ENCODE measurements at regions not wholly inside any gene's neighbourhood (a gene's known extent, or its start where the extent isn't known, plus 50 kb on each side); places are given as distances from the start of the nearest gene placed in this dataset.
"Not testable (repeated sequence)": the region's sequence is repeated elsewhere in the genome, so short reads cannot be mapped to it uniquely, and the experiment has no call there.

- no peak for DNase-seq (ENCODE audit: low spot score)
Observed at GRCh38 chr15:53843869-53844569, 84.6 kb upstream of the WDR72 start.

GRCh38 chr15:53843166-53843565 is 83.7 kb upstream of the WDR72 start:
- no peak for DNase-seq (ENCODE audit: low spot score)

DNA sequence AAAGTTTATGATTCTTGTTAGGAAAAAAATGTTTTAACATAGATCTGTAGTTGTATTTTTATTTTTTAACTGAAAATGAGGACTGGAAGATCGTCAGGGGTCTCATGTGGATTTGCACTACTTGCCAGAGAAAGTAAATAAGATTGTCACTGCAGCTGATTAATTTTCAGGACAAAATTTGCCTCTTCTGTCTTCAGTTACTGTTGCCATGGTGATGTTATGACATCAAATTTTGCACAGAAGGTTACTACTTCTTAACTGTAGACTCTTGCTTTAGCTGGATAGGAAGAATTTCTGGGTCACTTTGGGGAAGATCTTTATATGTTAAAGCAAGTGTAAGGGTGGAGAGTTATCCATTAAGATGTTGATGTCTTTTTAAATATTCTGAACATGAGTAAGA is 82.2 kb upstream of the WDR72 start:
- DNase-seq (ENCODE audit: low spot score): no peak

DNA sequence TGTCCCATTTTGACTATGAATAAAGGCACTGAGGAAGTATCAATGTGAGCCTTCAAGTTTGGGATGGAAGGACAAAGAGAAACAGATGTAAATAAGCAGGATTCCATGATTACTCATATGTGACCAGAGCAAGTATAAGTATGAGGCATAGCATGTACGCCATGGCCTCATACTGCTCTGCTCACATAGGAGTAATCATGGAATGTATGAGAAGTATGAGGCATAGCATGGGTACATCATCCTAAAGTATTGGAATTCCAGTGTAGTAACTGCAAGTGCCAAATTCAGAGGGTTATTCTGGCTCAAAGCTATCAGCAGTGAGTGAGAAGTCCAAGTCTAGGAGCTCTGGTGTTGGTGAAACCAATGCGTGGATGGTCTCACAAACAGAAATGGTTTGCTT is 81.2 kb upstream of the WDR72 start:
- no peak for DNase-seq (ENCODE audit: low spot score)

DNA sequence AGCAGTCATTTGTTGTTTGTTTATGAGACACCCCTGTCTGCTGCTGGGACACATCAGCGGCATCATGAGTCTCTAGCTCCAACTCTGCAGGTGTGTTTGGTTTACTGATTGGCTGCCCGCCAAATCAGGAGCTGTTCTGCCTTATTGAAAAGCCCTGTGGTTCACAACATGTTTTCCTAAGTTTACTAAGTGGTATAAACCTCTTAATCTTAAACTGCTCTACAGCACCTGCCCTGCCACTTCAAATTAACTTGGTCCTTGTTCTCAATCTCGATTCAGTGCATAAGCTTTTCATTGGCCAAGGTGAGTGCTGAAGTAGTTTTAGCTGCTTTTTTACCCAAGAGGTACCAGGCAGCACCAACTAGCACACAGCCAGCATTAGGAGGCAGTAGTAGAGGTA is 77.8 kb upstream of the WDR72 start:
- no peak for DNase-seq (ENCODE audit: low spot score)

DNA sequence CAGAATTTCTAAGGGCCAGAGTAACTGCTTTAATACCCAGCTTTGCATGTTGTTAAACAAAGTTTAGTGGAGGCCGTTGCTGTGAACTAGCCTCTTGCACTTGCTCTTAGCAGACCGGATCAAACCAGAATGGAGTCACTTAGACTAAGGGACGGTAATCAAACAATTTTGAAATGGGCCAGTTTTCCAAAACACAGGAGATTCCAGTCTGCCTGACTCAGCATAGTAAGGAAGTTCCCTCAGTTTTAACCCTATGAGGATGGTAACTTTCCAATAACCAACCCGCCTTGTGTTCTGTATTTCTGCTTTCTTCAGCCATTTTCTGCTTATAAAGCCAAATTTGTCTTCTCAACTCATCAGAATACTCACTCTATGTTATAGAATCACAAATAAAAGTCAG is 77.2 kb upstream of the WDR72 start:
- DNase-seq (ENCODE audit: low spot score): no peak

DNA sequence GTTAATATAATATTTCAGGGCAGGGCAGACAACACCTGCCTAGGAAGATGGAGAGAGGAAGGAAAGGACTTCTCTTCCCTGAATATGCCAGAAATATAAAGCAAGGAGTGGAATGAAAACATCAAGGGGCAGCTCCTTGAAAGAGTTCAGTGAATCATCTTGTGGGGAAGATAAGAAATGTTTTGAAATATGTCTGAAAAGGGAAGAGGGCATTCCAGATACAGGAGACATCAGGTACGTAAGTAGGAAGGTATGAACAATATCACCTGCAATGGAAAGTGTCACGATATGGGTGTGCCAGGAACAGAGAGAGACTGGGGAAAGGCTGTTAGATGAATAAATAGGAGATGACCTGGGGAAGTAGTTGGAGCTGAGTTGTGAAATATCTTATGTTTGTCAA is 75.8 kb upstream of the WDR72 start:
- DNase-seq (ENCODE audit: low spot score): no peak

DNA sequence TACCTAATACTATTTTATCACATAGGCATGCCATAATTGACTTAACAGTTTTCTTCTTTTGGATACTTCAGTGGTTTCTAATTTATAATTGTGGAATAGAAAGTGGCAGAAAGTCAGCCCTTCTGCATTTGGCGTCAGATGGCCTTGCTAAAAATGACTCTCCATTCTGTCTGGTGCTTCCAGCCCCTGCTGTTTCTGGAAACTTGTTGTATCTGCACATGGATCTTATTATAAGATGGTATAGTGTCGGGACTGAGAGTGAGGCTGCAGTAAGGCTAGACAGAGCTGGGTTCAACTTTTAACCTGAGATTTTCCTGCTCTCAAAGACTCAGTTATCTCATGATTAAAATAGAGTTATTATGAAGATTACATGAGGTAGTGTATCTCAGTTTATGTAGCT is 74.8 kb upstream of the WDR72 start:
- DNase-seq (ENCODE audit: low spot score): peak; percentile 14

GRCh38 chr15:53833134-53833624 is 73.7 kb upstream of the WDR72 start:
- peak; percentile 54 for DNase-seq (ENCODE audit: low spot score)

- no peak for DNase-seq (ENCODE audit: low spot score)
Observed at GRCh38 chr15:53831907-53832770, 72.7 kb upstream of the WDR72 start.

GRCh38 chr15:53830707-53831386 is 71.4 kb upstream of the WDR72 start:
- DNase-seq (ENCODE audit: low spot score): no peak

DNA sequence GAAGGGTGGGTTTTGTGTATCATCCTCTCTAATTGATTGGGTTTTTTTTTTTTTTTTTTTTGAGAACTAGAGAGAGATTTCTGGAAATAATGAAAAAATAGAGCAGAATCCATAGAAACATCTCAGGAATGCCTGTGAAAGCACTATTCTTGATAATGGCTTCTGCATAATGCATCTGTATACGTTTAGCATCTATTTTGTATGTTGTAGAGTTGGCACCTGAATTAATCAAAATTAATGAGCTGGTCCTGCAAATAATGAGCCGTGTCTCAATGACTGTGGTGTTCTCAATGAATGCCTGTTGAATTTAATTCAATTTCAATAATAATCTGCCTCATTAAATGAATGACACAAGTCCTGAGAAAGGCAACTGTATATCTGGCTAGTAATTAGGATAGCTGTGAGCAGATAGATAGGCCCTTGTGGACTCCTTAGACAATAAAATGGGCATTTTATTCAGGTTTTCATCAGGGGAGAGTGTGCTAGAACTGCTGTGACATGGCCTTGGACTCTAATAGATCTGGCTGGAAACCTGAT is 70.5 kb upstream of the WDR72 start:
- no peak for DNase-seq (ENCODE audit: low spot score)

- no peak for DNase-seq (ENCODE audit: low spot score)
Observed at GRCh38 chr15:53829471-53829870, 70.0 kb upstream of the WDR72 start.

DNA sequence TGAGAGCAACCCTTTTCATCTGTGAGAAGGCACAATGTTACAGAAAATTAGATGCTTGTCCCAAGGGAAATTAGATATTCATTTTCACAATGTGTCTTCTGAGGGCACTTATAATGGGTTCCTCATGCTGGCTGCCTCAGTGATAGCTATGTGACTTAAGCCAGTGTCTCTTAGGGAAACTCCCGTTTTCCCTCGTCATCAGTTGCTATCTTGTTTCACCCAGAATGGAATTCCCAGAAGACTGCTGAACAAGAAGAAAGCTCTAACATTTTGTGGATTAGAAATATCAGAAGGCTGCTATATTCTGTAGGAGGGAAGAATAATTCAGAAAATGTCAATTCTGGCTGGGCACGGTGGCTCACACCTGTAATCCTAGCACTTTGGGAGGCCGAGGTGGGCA is 67.9 kb upstream of the WDR72 start:
- DNase-seq (ENCODE audit: low spot score): no peak

DNA sequence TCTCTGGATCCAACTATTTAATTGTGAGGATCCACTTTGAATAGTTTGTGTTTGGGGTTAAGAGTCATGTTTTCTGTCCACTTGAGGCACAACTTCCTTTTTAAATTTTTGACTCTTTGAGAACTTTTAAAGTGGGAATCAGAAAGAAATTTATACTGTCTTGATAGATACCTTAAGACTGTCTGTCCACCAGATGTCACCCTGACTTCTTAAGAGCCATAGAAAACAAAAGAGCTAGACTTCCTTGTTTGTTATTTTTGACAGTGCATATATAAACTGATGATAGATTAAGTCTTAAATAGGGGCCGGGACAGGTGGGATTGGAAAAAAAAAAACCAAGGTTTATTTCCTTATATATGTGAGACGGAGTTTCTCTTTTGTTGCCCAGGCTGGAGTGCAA is 52.1 kb upstream of the WDR72 start:
- DNase-seq (ENCODE audit: low spot score): peak; percentile 24

DNA sequence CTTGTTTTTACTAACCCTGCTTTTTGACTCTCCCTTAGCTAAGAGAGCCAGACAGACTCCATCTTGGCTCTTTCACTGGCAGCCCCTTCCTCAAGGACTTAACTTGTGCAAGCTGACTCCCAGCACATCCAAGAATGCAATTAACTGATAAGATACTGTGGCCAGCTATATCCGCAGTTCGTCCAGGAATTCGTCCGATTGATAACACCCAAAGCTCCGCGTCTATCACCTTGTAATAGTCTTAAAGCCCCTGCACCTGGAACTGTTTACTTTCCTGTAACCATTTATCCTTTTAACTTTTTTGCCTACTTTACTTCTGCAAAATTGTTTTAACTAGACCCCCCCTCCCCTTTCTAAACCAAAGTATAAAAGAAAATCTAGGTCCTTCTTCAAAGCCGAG is 50.8 kb upstream of the WDR72 start:
- not testable (repeated sequence) for DNase-seq (ENCODE audit: low spot score)
